Colonic mucosa (tissue), 4 donors: ENCODE measurements at regions not wholly inside any gene's neighbourhood (a gene's known extent, or its start where the extent isn't known, plus 50 kb on each side); places are given as distances from the start of the nearest gene placed in this dataset. TPM values are rescaled to one million over a fixed set of nuclear protein-coding genes. Genes with fewer than 3 reads are reported as not detected.

Experiments
- DNase-seq: peaks from one replicate; pipeline ENCODE4 v3.0.0-alpha.2; 2020
- H3K27ac ChIP-seq: fragments of 200-600 bp; one replicate; pipeline ENCODE4 v1.8.0; 2021
- H3K27me3 ChIP-seq: fragments of 200-600 bp; one replicate; pipeline ENCODE4 v1.8.0; 2021
- H3K36me3 ChIP-seq: fragments of 200-600 bp; one replicate; pipeline ENCODE4 v1.8.0; 2021
- H3K4me1 ChIP-seq: fragments of 200-600 bp; one replicate; pipeline ENCODE4 v1.8.0; 2021; ENCODE audit warnings: mild to moderate bottlenecking
- H3K4me3 ChIP-seq: fragments of 200-600 bp; one replicate; pipeline ENCODE4 v1.8.0; 2021
- H3K9ac ChIP-seq, 2 donors: one replicate each; pipeline ENCODE4 v1.7.0; 2013; ENCODE audit warnings: control low read depth in 2 of 2, low read depth in 2 of 2, low read length in 2 of 2
- H3K9me3 ChIP-seq: fragments of 200-600 bp; one replicate; pipeline ENCODE4 v1.8.0; 2021
- intact Hi-C: fragments of 100-400 bp; cut with DNase I; formaldehyde crosslinking; loops from one replicate; pipeline ENCODE4 v1.14.1; 2022
- microRNA-seq: library from miRNA; unstranded; fragments of <30 nt; microRNA quantifications from one replicate; pipeline ENCODE4, GENCODE V29; 2019
- TF ChIP-seq, protein P1 (sequence below): fragments of 200-600 bp; IDR thresholded peaks from one replicate; pipeline ENCODE4 v1.8.0; 2022; ENCODE audit warnings: antibody characterized with exemption, mild to moderate bottlenecking
- donor health status: healthy.
- donor health status: DM: no; HTN: no; CAD: no.
- donor health status: DM: no; HTN: no; CAD: no.

DNA sequence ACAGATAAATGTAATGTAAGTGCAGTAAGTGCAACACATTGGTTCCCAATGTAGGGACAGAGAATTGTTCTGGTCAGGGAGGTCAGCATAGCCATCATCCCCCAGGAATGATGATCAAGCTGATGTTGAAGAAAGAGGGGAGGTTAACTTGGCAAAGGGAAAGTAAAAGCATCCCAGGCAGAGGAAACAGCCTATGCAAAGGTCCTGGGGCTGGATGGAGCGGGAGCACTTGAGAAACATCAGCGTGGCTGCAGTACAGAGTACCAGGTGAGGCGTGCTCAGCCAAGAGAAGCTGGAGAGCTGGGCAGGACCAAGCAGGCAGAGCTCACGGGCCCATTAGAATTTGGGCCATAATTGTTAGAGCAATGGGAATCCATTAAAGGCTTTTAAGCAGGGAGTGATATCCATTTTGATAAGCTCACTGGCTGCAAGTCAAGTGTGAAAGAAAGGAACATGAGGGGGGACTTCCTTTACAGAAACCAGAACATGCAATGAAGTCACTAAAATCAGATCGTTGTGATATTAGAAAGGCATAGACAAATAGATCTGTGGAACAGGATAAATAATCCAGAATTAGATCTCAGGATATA, 50.1 kb upstream of the HAND1 start:
- H3K4me1 ChIP-seq, result no peaks in the 10 kb centered on the region
- no peaks in the 10 kb centered on the region for H3K27me3 ChIP-seq
- H3K4me3 ChIP-seq, result no peak overlapping the region
- no peaks in the 10 kb centered on the region for H3K9me3 ChIP-seq
- intact Hi-C loops, result no loop called here
- TF ChIP-seq, protein P1, sequence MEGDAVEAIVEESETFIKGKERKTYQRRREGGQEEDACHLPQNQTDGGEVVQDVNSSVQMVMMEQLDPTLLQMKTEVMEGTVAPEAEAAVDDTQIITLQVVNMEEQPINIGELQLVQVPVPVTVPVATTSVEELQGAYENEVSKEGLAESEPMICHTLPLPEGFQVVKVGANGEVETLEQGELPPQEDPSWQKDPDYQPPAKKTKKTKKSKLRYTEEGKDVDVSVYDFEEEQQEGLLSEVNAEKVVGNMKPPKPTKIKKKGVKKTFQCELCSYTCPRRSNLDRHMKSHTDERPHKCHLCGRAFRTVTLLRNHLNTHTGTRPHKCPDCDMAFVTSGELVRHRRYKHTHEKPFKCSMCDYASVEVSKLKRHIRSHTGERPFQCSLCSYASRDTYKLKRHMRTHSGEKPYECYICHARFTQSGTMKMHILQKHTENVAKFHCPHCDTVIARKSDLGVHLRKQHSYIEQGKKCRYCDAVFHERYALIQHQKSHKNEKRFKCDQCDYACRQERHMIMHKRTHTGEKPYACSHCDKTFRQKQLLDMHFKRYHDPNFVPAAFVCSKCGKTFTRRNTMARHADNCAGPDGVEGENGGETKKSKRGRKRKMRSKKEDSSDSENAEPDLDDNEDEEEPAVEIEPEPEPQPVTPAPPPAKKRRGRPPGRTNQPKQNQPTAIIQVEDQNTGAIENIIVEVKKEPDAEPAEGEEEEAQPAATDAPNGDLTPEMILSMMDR, result no peak
- no peak overlapping the region for H3K9ac ChIP-seq
- no peak for DNase-seq
- no peaks in the 10 kb centered on the region for H3K36me3 ChIP-seq
- no peak overlapping the region for H3K27ac ChIP-seq

Small RNA genes lying in the stretch of these regions (microRNA-seq; reads per million reads assigned to microRNA genes)
- gene MIR1303, result not detected
- gene MIR3141, result not detected
